ENCODE measurements at regions not wholly inside any gene's neighbourhood (a gene's known extent, or its start where the extent isn't known, plus 50 kb on each side); places are given as distances from the start of the nearest gene placed in this dataset.

- Mint-ChIP-seq H3K4me3 (no peak overlapping the region), H3K27me3 (no peaks in the 10 kb centered on the region), H3K9me3 (no peaks in the 10 kb centered on the region), H3K36me3 (no peaks in the 10 kb centered on the region), H3K4me1 (ENCODE audit: unreplicated experiment) (no peaks in the 10 kb centered on the region), H3K27ac (no peak overlapping the region)
- TF ChIP-seq CTCF (conservative IDR thresholded peaks at IDR 0.05): no peak
- no peak for DNase-seq (ENCODE audit: extremely low spot score, unreplicated experiment)
Measured at GRCh38 chr9:102778746-102779145, 216.4 kb upstream of the CYLC2 start.

- no peak for TF ChIP-seq CTCF (conservative IDR thresholded peaks at IDR 0.05)
- Mint-ChIP-seq H3K27ac (no peak overlapping the region), H3K36me3 (no peaks in the 10 kb centered on the region), H3K9me3 (no peaks in the 10 kb centered on the region), H3K4me1 (ENCODE audit: unreplicated experiment) (no peaks in the 10 kb centered on the region), H3K4me3 (no peak overlapping the region), H3K27me3 (no peaks in the 10 kb centered on the region)
- no peak for DNase-seq (ENCODE audit: extremely low spot score, unreplicated experiment)
Measured at GRCh38 chr9:102770704-102771103, 224.4 kb upstream of the CYLC2 start.

- Mint-ChIP-seq H3K4me3 (no peak overlapping the region), H3K9me3 (no peaks in the 10 kb centered on the region), H3K36me3 (no peaks in the 10 kb centered on the region), H3K4me1 (ENCODE audit: unreplicated experiment) (no peaks in the 10 kb centered on the region), H3K27me3 (no peaks in the 10 kb centered on the region), H3K27ac (no peak overlapping the region)
- no peak for DNase-seq (ENCODE audit: extremely low spot score, unreplicated experiment)
- no peak for TF ChIP-seq CTCF (conservative IDR thresholded peaks at IDR 0.05)
Measured at GRCh38 chr9:102769307-102769706, 225.8 kb upstream of the CYLC2 start.

GRCh38 chr9:102768002-102768401 lies 227.1 kb upstream of the CYLC2 start:
- Mint-ChIP-seq H3K27ac (no peak overlapping the region), H3K27me3 (no peaks in the 10 kb centered on the region)

GRCh38 chr9:102767076-102767475 lies 228.1 kb upstream of the CYLC2 start:
- Mint-ChIP-seq H3K4me1 (ENCODE audit: unreplicated experiment) (no peaks in the 10 kb centered on the region), H3K27ac (no peak overlapping the region), H3K36me3 (no peaks in the 10 kb centered on the region), H3K4me3 (no peak overlapping the region), H3K9me3 (no peaks in the 10 kb centered on the region), H3K27me3 (no peaks in the 10 kb centered on the region)
- no peak for DNase-seq (ENCODE audit: extremely low spot score, unreplicated experiment)
- no peak for TF ChIP-seq CTCF (conservative IDR thresholded peaks at IDR 0.05)

More at GRCh38 chr9:102768002-102768401, 227.1 kb upstream of the CYLC2 start:
- no peak for TF ChIP-seq CTCF (conservative IDR thresholded peaks at IDR 0.05)
- Mint-ChIP-seq H3K4me3 (no peak overlapping the region), H3K9me3 (no peaks in the 10 kb centered on the region), H3K36me3 (no peaks in the 10 kb centered on the region), H3K4me1 (ENCODE audit: unreplicated experiment) (no peaks in the 10 kb centered on the region)
- DNase-seq (ENCODE audit: extremely low spot score, unreplicated experiment): no peak

- no peaks in the 10 kb centered on the region for H3K27me3 Mint-ChIP-seq
- no peak overlapping the region for H3K27ac Mint-ChIP-seq
- no peak for DNase-seq (ENCODE audit: extremely low spot score, unreplicated experiment)
- H3K4me1 Mint-ChIP-seq (ENCODE audit: unreplicated experiment): no peaks in the 10 kb centered on the region
- no peaks in the 10 kb centered on the region for H3K36me3 Mint-ChIP-seq
- no peak overlapping the region for H3K4me3 Mint-ChIP-seq
- TF ChIP-seq CTCF (conservative IDR thresholded peaks at IDR 0.05): no peak
- H3K9me3 Mint-ChIP-seq: no peaks in the 10 kb centered on the region
Measured at GRCh38 chr9:102740578-102740977, 254.6 kb upstream of the CYLC2 start.
